H1 (cell line): ENCODE measurements at regions not wholly inside any gene's neighbourhood (a gene's known extent, or its start where the extent isn't known, plus 50 kb on each side); places are given as distances from the start of the nearest gene placed in this dataset.

ENCODE experiments used
- CTCF ChIA-PET: fragments of 300-600 bp; sonication (Branson Sonifier 250); formaldehyde crosslinking; loops from one replicate; lab custom pipeline; 2021; ENCODE audit not compliant: partially characterized antibody; lab: Charles Lee
- POLR2A ChIA-PET: fragments of 300-600 bp; sonication (Branson Sonifier 250); formaldehyde crosslinking; loops from one replicate; lab custom pipeline; 2021; ENCODE audit warnings: inconsistent platforms; ENCODE audit not compliant: partially characterized antibody; lab: Charles Lee
- DNase-seq, 2 experiments: peaks; one replicate each; pipeline versions ENCODE4 v3.0.0 to v3.0.0-alpha.2; 2010 to 2022; ENCODE audit warnings: low spot score in 2 of 2, low read depth in 1 of 2, mixed read lengths in 1 of 2
- FAIRE-seq: peaks from 2 replicates; lab custom pipeline; 2011; peaks lifted over from hg19 to GRCh38; lab: Jason Lieb, UNC
- H2AFZ ChIP-seq: 2 replicates; pipeline ENCODE4 v1.8.1; 2012; ENCODE audit warnings: low read length, inconsistent platforms
- H2AK5ac ChIP-seq: 2 replicates; pipeline ENCODE4 v1.6.1; 2013; ENCODE audit warnings: low read depth, low read length
- H2BK120ac ChIP-seq: replicated peaks from 2 replicates; pipeline ENCODE3; 2013; ENCODE audit warnings: low read depth, low read length, inconsistent platforms
- H2BK12ac ChIP-seq: 2 replicates; pipeline ENCODE4 v1.6.1; 2013; ENCODE audit warnings: low read depth, low read length
- H2BK15ac ChIP-seq: 2 replicates; pipeline ENCODE4 v1.6.1; 2013; ENCODE audit warnings: low read length
- H2BK20ac ChIP-seq: 2 replicates; pipeline ENCODE4 v1.6.1; 2013; ENCODE audit warnings: low read length
- H2BK5ac ChIP-seq: 2 replicates; pipeline ENCODE4 v1.6.1; 2013; ENCODE audit warnings: low read depth, low read length
- H3K14ac ChIP-seq: 2 replicates; pipeline ENCODE4 v1.6.1; 2013; ENCODE audit warnings: inconsistent platforms; ENCODE audit not compliant: insufficient read length
- H3K18ac ChIP-seq: 2 replicates; pipeline ENCODE4 v1.6.1; 2013; ENCODE audit warnings: low read length; ENCODE audit errors: extremely low read depth
- H3K23ac ChIP-seq: 2 replicates; pipeline ENCODE4 v1.6.1; 2013; ENCODE audit warnings: inconsistent platforms; ENCODE audit not compliant: insufficient read length
- H3K23me2 ChIP-seq: 2 replicates; pipeline ENCODE4 v1.6.1; 2013; ENCODE audit warnings: low read depth, low read length
- H3K27ac ChIP-seq: 2 replicates; pipeline ENCODE4 v1.6.1; 2011; ENCODE audit warnings: low read depth, low read length, inconsistent platforms
- H3K27me3 ChIP-seq, 4 experiments: replicated peaks in 1 of 4; 1 replicate in 1 of 4; 2 replicates in 3 of 4; pipeline versions ENCODE4 v1.6.1 to v1.8.1; 2011 to 2013; ENCODE audit warnings: low read length in 3 of 4, mild to moderate bottlenecking in 3 of 4, inconsistent platforms in 2 of 4, mixed read lengths in 2 of 4, moderate library complexity in 1 of 4; ENCODE audit not compliant: control insufficient read depth in 3 of 4, insufficient read depth in 3 of 4; ENCODE audit errors: extremely low read depth in 1 of 4
- H3K36me3 ChIP-seq, 4 experiments: 2 replicates each; pipeline versions ENCODE4 v1.6.1 to v1.8.1; 2011 to 2013; ENCODE audit warnings: mild to moderate bottlenecking in 4 of 4, low read length in 3 of 4, moderate library complexity in 2 of 4, control low read depth in 1 of 4, inconsistent platforms in 1 of 4; ENCODE audit not compliant: insufficient read depth in 4 of 4, control insufficient read depth in 2 of 4
- H3K4ac ChIP-seq: replicated peaks from 2 replicates; pipeline ENCODE3; 2013; ENCODE audit warnings: low read length, low read depth, mixed read lengths, inconsistent platforms; ENCODE audit not compliant: insufficient read length
- H3K4me1 ChIP-seq, 4 experiments: replicated peaks in 1 of 4; 1 replicate in 1 of 4; 2 replicates in 3 of 4; pipeline versions ENCODE4 v1.6.1 to v1.8.1; 2011 to 2013; ENCODE audit warnings: low read length in 3 of 4, inconsistent platforms in 2 of 4, mixed read lengths in 1 of 4; ENCODE audit not compliant: insufficient read depth in 4 of 4, control insufficient read depth in 3 of 4
- H3K4me2 ChIP-seq, 2 experiments: 2 replicates each; pipeline versions ENCODE4 v1.6.1 to v1.8.1; 2011 to 2013; ENCODE audit warnings: low read depth in 2 of 2, low read length in 2 of 2, control low read depth in 1 of 2, inconsistent platforms in 1 of 2, mild to moderate bottlenecking in 1 of 2; ENCODE audit not compliant: insufficient read depth in 1 of 2
- H3K4me3 ChIP-seq, 4 experiments: fragments of 200-600, 300-600 bp in 1 of 4; sonication (generic), shearing (Covaris generic), sonication (Bioruptor Twin) in 1 of 4; 2 replicates each; pipeline versions ENCODE4 v1.5.1 to v1.8.1; 2011 to 2016; ENCODE audit warnings: low read length in 4 of 4, low read depth in 3 of 4, control low read depth in 2 of 4, inconsistent platforms in 2 of 4, mild to moderate bottlenecking in 2 of 4, mixed read lengths in 1 of 4, moderate library complexity in 1 of 4; ENCODE audit not compliant: insufficient read depth in 2 of 4; ENCODE audit errors: extremely low read depth in 1 of 4
- H3K56ac ChIP-seq: replicated peaks from 2 replicates; pipeline ENCODE3; 2013; ENCODE audit warnings: low read depth, mild to moderate bottlenecking, mixed read lengths, low read length, inconsistent platforms; ENCODE audit not compliant: insufficient read length
- H3K79me1 ChIP-seq: 2 replicates; pipeline ENCODE4 v1.6.1; 2013; ENCODE audit warnings: low read depth, low read length, control low read depth
- H3K79me2 ChIP-seq, 2 experiments: 2 replicates each; pipeline versions ENCODE4 v1.6.1 to v1.8.1; 2012 to 2013; ENCODE audit warnings: low read length in 2 of 2, mild to moderate bottlenecking in 2 of 2, inconsistent platforms in 1 of 2; ENCODE audit not compliant: insufficient read depth in 2 of 2, control insufficient read depth in 1 of 2
- H3K9ac ChIP-seq, 4 experiments: replicated peaks in 1 of 4; 1 replicate in 1 of 4; 2 replicates in 3 of 4; pipeline versions ENCODE4 v1.6.1 to v1.8.1; 2011 to 2013; ENCODE audit warnings: low read depth in 3 of 4, low read length in 3 of 4, control low read depth in 2 of 4, mild to moderate bottlenecking in 2 of 4, moderate library complexity in 2 of 4, inconsistent platforms in 1 of 4; ENCODE audit errors: extremely low read depth in 1 of 4
- H3K9me3 ChIP-seq, 2 experiments: 2 replicates each; pipeline versions ENCODE4 v1.6.1 to v1.8.1; 2012 to 2013; ENCODE audit warnings: mild to moderate bottlenecking in 2 of 2, moderate library complexity in 2 of 2, control low read depth in 1 of 2, inconsistent platforms in 1 of 2, low read depth in 1 of 2, low read length in 1 of 2, mixed read lengths in 1 of 2; ENCODE audit not compliant: insufficient read depth in 2 of 2
- H4K20me1 ChIP-seq, 2 experiments: replicated peaks in 1 of 2; 2 replicates each; pipeline versions ENCODE3 to v1.8.1; 2011 to 2013; ENCODE audit warnings: inconsistent platforms in 2 of 2, low read length in 2 of 2, mild to moderate bottlenecking in 1 of 2; ENCODE audit not compliant: insufficient read depth in 2 of 2, control insufficient read depth in 1 of 2
- H4K5ac ChIP-seq: 2 replicates; pipeline ENCODE4 v1.6.1; 2013; ENCODE audit warnings: low read length, low read depth, mixed read lengths, inconsistent platforms; ENCODE audit not compliant: insufficient read length
- H4K8ac ChIP-seq: 2 replicates; pipeline ENCODE4 v1.8.0; 2013; ENCODE audit warnings: mild to moderate bottlenecking, moderate library complexity, low read length, inconsistent platforms; ENCODE audit not compliant: insufficient read depth; ENCODE audit errors: extremely low read depth
- H4K91ac ChIP-seq: replicated peaks from 2 replicates; pipeline ENCODE3; 2013; ENCODE audit warnings: low read length, mixed read lengths, inconsistent platforms; ENCODE audit not compliant: insufficient read length
- CEBPB ChIP-seq: IDR thresholded peaks from 2 replicates; pipeline ENCODE4 v1.6.1; 2012; ENCODE audit warnings: low read depth, low read length
- FOSL1 ChIP-seq: IDR thresholded peaks from 2 replicates; pipeline ENCODE4 v1.6.1; 2011; ENCODE audit warnings: mild to moderate bottlenecking, low read depth, low read length, moderate library complexity; ENCODE audit not compliant: insufficient read depth
- MAFK ChIP-seq: IDR thresholded peaks from 2 replicates; pipeline ENCODE4 v1.6.1; 2012; ENCODE audit warnings: low read depth, mild to moderate bottlenecking, improper control_type of control experiment, low read length
- SP1 ChIP-seq: IDR thresholded peaks from 2 replicates; pipeline ENCODE4 v1.6.1; 2011; ENCODE audit warnings: low read depth, low read length
- WGBS, 2 experiments: shearing (Covaris generic) in 1 of 2; methylation state at CpG; one replicate each; pipeline versions ENCODE4 v1.1.6 to v1.1.7; 2013 to 2015; ENCODE audit warnings: low lambda C conversion rate in 2 of 2, mixed read lengths in 2 of 2, inconsistent platforms in 1 of 2, low coverage in 1 of 2, missing lambda C conversion rate in 1 of 2; ENCODE audit not compliant: insufficient replicate concordance in 2 of 2, insufficient coverage in 1 of 2, insufficient read length in 1 of 2; ENCODE audit errors: extremely low coverage in 1 of 2, missing lambda C conversion rate in 1 of 2; 5-methylcytosine and 5-hydroxymethylcytosine counted together

GRCh38 chr7:10734595-10734994, 239.1 kb upstream of the PHF14 start:
- Histone ChIP-seq H3K27me3 (no peaks in the 10 kb centered on the region), H3K9ac (no peak overlapping the region)

More at GRCh38 chr7:10734595-10734994, 239.1 kb upstream of the PHF14 start:
- CTCF ChIA-PET = no interaction called here
- H3K79me1 ChIP-seq = no peaks in the 10 kb centered on the region
- no peak overlapping the region for H3K27ac ChIP-seq
- no peaks in the 10 kb centered on the region for H4K20me1 ChIP-seq
- 95% methylated on average over 2 of the region's 2 CpGs; no CpG with 5 or more reads in 1 of the 2 experiments for WGBS, 2 experiments
- H2AFZ ChIP-seq = no peak overlapping the region
- no peak overlapping the region for H2BK20ac ChIP-seq
- no peak for DNase-seq
- TF ChIP-seq MAFK = no peak
- no peak for TF ChIP-seq CEBPB
- no peak for TF ChIP-seq FOSL1
- TF ChIP-seq SP1 = no peak
- no peak overlapping the region for H2BK5ac ChIP-seq
- H4K91ac ChIP-seq = no peak overlapping the region
- no peak overlapping the region for H3K56ac ChIP-seq
- H3K4ac ChIP-seq = no peak overlapping the region
- no peak overlapping the region for H2AK5ac ChIP-seq
- H3K79me2 ChIP-seq = no peaks in the 10 kb centered on the region
- no peaks in the 10 kb centered on the region for H3K36me3 ChIP-seq
- H3K4me2 ChIP-seq = no peak overlapping the region
- no peak overlapping the region for H2BK15ac ChIP-seq
- no peaks in the 10 kb centered on the region for H3K4me1 ChIP-seq
- no peak overlapping the region for H3K18ac ChIP-seq
- H3K14ac ChIP-seq = no peak overlapping the region
- no peak overlapping the region for H4K8ac ChIP-seq
- H3K23ac ChIP-seq = no peak overlapping the region
- no peak overlapping the region for H4K5ac ChIP-seq
- no peaks in the 10 kb centered on the region for H3K9me3 ChIP-seq
- H2BK12ac ChIP-seq = no peak overlapping the region
- POLR2A ChIA-PET = no interaction called here
- no peak overlapping the region for H3K4me3 ChIP-seq
- H3K23me2 ChIP-seq = no peaks in the 10 kb centered on the region
- H2BK120ac ChIP-seq = no peak overlapping the region
- FAIRE-seq = no peak
